Stimulated activated CD4-positive, alpha-beta T cell treated with anti-CD3 and anti-CD28 coated beads, Interleukin-4, amount 100 ng/mL, for 48 hours (primary cell): ENCODE measurements at regions not wholly inside any gene's neighbourhood (a gene's known extent, or its start where the extent isn't known, plus 50 kb on each side); places are given as distances from the start of the nearest gene placed in this dataset.

Experiments
- DNase-seq, 2 donors: peaks; one replicate each; pipeline ENCODE4 v3.0.0-alpha.2; 2020; ENCODE audit warnings: low read depth in 2 of 2

GRCh38 chr12:45669792-45670191 is 59.7 kb upstream of the ARID2 start:
- DNase-seq = no peak

GRCh38 chr12:45670346-45671065 is 59.0 kb upstream of the ARID2 start:
- no peak for DNase-seq

GRCh38 chr12:45671254-45671653 is 58.3 kb upstream of the ARID2 start:
- no peak for DNase-seq

GRCh38 chr12:45674181-45674977 is 55.1 kb upstream of the ARID2 start:
- no peak for DNase-seq

- DNase-seq = no peak
Measured at GRCh38 chr12:45675534-45675933, 54.0 kb upstream of the ARID2 start.
